ENCODE measurements at regions not wholly inside any gene's neighbourhood (a gene's known extent, or its start where the extent isn't known, plus 50 kb on each side); places are given as distances from the start of the nearest gene placed in this dataset.

- TF ChIP-seq ZSCAN29 (CRISPR knock-in tag; conservative IDR thresholded peaks at IDR 0.05): no peak
- TF ChIP-seq GLI4 (CRISPR knock-in tag; IDR thresholded peaks at IDR 0.05; ENCODE audit: borderline replicate concordance): no peak
- peak; percentile 84 for TF ChIP-seq ZNF644 (CRISPR knock-in tag; IDR thresholded peaks at IDR 0.05; ENCODE audit: low read depth)
- TF ChIP-seq ARNTL (CRISPR knock-in tag; IDR thresholded peaks at IDR 0.05): peak; percentile 35; the same call in 1 of the 2 replicates
- TF ChIP-seq SSRP1 (CRISPR knock-in tag; IDR thresholded peaks at IDR 0.05): peak; percentile 57; the same call in 1 of the 2 replicates
- no peak for TF ChIP-seq ZNF20 (CRISPR knock-in tag; IDR thresholded peaks at IDR 0.05)
- TF ChIP-seq EZH2 (conservative IDR thresholded peaks at IDR 0.05; ENCODE audit: low read depth, low read length): no peak
- TF ChIP-seq SMAD9 (CRISPR knock-in tag; IDR thresholded peaks at IDR 0.05): no peak
- TF ChIP-seq BORCS8-MEF2B (CRISPR knock-in tag; IDR thresholded peaks at IDR 0.05): no peak
- peak; percentile 45; the same call in 1 of the 2 replicates for TF ChIP-seq ZNF652 (CRISPR knock-in tag; IDR thresholded peaks at IDR 0.05; ENCODE audit: borderline replicate concordance, low read depth)
- TF ChIP-seq ZNF335 (CRISPR knock-in tag; IDR thresholded peaks at IDR 0.05): no peak
- no peak for TF ChIP-seq GTF2F1 (IDR thresholded peaks at IDR 0.05; ENCODE audit: low read length)
- peak; percentile 98; the same call in 1 of the 2 replicates for TF ChIP-seq FOXJ3 (CRISPR knock-in tag; IDR thresholded peaks at IDR 0.05; ENCODE audit: borderline replicate concordance)
- TF ChIP-seq NFE2 (CRISPR knock-in tag; IDR thresholded peaks at IDR 0.05): peak; percentile 90
- no peak for TF ChIP-seq JARID2 (CRISPR knock-in tag; IDR thresholded peaks at IDR 0.05; ENCODE audit: insufficient replicate concordance)
- TF ChIP-seq ZBTB42 (CRISPR knock-in tag; IDR thresholded peaks at IDR 0.05): no peak
- TF ChIP-seq ZNF703 (CRISPR knock-in tag; IDR thresholded peaks at IDR 0.05; ENCODE audit: borderline replicate concordance): no peak
- TF ChIP-seq PLRG1 (conservative IDR thresholded peaks at IDR 0.05): no peak
- peak; percentile 94 for TF ChIP-seq TCF7 (IDR thresholded peaks at IDR 0.05; ENCODE audit: low read depth)
- no peak for TF ChIP-seq KDM5B (CRISPR knock-in tag; IDR thresholded peaks at IDR 0.05; ENCODE audit: borderline replicate concordance)
- TF ChIP-seq ZNF75D (CRISPR knock-in tag; IDR thresholded peaks at IDR 0.05; ENCODE audit: borderline replicate concordance): no peak
- no peak for TF ChIP-seq DDIT3 (CRISPR knock-in tag; IDR thresholded peaks at IDR 0.05)
- 0 out of 2 replicates have a peak, but pooled peaks have one; percentile 44 for TF ChIP-seq YEATS4 (CRISPR knock-in tag; IDR thresholded peaks at IDR 0.05; ENCODE audit: borderline replicate concordance)
- no peak for TF ChIP-seq ZNF670 (CRISPR knock-in tag; IDR thresholded peaks at IDR 0.05; ENCODE audit: borderline replicate concordance)
- no peak for TF ChIP-seq ZXDC (CRISPR knock-in tag; IDR thresholded peaks at IDR 0.05)
- TF ChIP-seq BCLAF1 (IDR thresholded peaks at IDR 0.05): no peak
- no peak for TF ChIP-seq RORA (CRISPR knock-in tag; IDR thresholded peaks at IDR 0.05)
- TF ChIP-seq ISL2 (CRISPR knock-in tag; IDR thresholded peaks at IDR 0.05): peak; percentile 98
Observed at GRCh38 chr14:86708846-86709339, 1178.9 kb downstream of the FLRT2 start (continued).
